GM15510 (cell line): ENCODE measurements at regions not wholly inside any gene's neighbourhood (a gene's known extent, or its start where the extent isn't known, plus 50 kb on each side); places are given as distances from the start of the nearest gene placed in this dataset.

Experiments used
- POLR2A ChIP-seq: IDR thresholded peaks from 3 replicates; pipeline ENCODE4 v1.6.1; 2011; ENCODE audit warnings: borderline replicate concordance; ENCODE audit not compliant: insufficient read length; ENCODE audit errors: extremely low read depth

GRCh38 chr10:78651287-78651686, 417.5 kb upstream of the ZMIZ1 start:
- TF ChIP-seq POLR2A = no peak

- no peak for TF ChIP-seq POLR2A
Measured at GRCh38 chr10:78653555-78653954, 415.2 kb upstream of the ZMIZ1 start.

GRCh38 chr10:78654047-78654590, 414.6 kb upstream of the ZMIZ1 start:
- no peak for TF ChIP-seq POLR2A

GRCh38 chr10:78655979-78656378, 412.8 kb upstream of the ZMIZ1 start:
- TF ChIP-seq POLR2A = no peak

- no peak for TF ChIP-seq POLR2A
Measured at GRCh38 chr10:78656417-78657162, 412.2 kb upstream of the ZMIZ1 start.

- TF ChIP-seq POLR2A = no peak
Measured at GRCh38 chr10:78657163-78657861, 411.5 kb upstream of the ZMIZ1 start.

GRCh38 chr10:78657862-78658165, 411.0 kb upstream of the ZMIZ1 start:
- no peak for TF ChIP-seq POLR2A

GRCh38 chr10:78658645-78659597, 409.8 kb upstream of the ZMIZ1 start:
- no peak for TF ChIP-seq POLR2A

GRCh38 chr10:78659598-78659967, 409.2 kb upstream of the ZMIZ1 start:
- no peak for TF ChIP-seq POLR2A

GRCh38 chr10:78660446-78661106, 408.2 kb upstream of the ZMIZ1 start:
- no peak for TF ChIP-seq POLR2A

- TF ChIP-seq POLR2A = no peak
Measured at GRCh38 chr10:78663721-78664120, 405.0 kb upstream of the ZMIZ1 start.

- no peak for TF ChIP-seq POLR2A
Measured at GRCh38 chr10:78664929-78665553, 403.7 kb upstream of the ZMIZ1 start.

- no peak for TF ChIP-seq POLR2A
Measured at GRCh38 chr10:78672918-78673317, 395.8 kb upstream of the ZMIZ1 start.

- TF ChIP-seq POLR2A = no peak
Measured at GRCh38 chr10:78684947-78685346, 383.8 kb upstream of the ZMIZ1 start.
